ENCODE measurements at regions not wholly inside any gene's neighbourhood (a gene's known extent, or its start where the extent isn't known, plus 50 kb on each side); places are given as distances from the start of the nearest gene placed in this dataset.

DNA sequence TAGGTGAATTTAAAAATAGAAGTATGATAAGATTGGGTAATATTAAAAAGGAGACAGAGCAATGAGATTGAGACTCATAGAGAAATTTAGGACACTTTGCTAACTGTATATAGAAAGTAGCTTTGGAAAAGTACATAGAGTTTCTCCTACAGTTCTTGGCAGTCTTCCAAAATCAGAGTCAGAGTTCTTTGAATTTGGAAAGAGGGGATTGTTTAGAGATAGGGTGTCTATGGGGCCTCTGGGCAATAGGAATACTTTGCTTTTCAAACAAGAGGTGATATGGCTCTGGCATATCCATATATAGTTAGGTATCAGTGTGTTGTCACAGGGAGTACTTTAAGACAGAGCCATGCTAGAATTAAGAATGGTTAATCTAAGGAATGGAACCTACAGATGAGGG is 477.1 kb upstream of the KCNMB2 start:
- no peak for TF ChIP-seq POLR2AphosphoS5 (IDR thresholded peaks at IDR 0.05; ENCODE audit: borderline replicate concordance, low read depth, low read length)
- TF ChIP-seq EZH2 (IDR thresholded peaks at IDR 0.05): no peak

Measured in SK-N-MC (cell line).